Cardiac muscle cell (in vitro differentiated cells and primary cell): ENCODE measurements at regions not wholly inside any gene's neighbourhood (a gene's known extent, or its start where the extent isn't known, plus 50 kb on each side); places are given as distances from the start of the nearest gene placed in this dataset.

Experiments used
- DNase-seq, 2 donors: peaks; one replicate each; pipeline versions ENCODE4 v3.0.0 to v3.0.0-alpha.2; 2010 to 2017; ENCODE audit warnings: low read depth in 1 of 2, low spot score in 1 of 2
- H3K27ac ChIP-seq: fragments of 200-600 bp; sonication (generic); 2 replicates; pipeline ENCODE4 v1.5.1; 2016
- H3K27me3 ChIP-seq: fragments of 200-600 bp; sonication (generic); 2 replicates; pipeline ENCODE4 v1.6.0; 2016; ENCODE audit warnings: control low read depth
- H3K36me3 ChIP-seq: fragments of 200-600 bp; sonication (generic); 2 replicates; pipeline ENCODE4 v1.5.1; 2016; ENCODE audit warnings: control low read depth
- H3K4me1 ChIP-seq: fragments of 200-600 bp; sonication (generic); 2 replicates; pipeline ENCODE4 v1.8.1; 2017; ENCODE audit warnings: low read depth, mild to moderate bottlenecking, mixed run types
- H3K4me3 ChIP-seq: fragments of 200-600 bp; sonication (generic); 2 replicates; pipeline ENCODE4 v1.5.1; 2016; ENCODE audit warnings: mild to moderate bottlenecking
- H3K9me3 ChIP-seq: fragments of 200-600 bp; sonication (generic); 2 replicates; pipeline ENCODE4 v1.5.1; 2017; ENCODE audit warnings: low read depth, mild to moderate bottlenecking, control low read depth
- TF ChIP-seq, protein P1 (sequence below): IDR thresholded peaks from 2 replicates; pipeline ENCODE4 v1.5.1; 2012; ENCODE audit warnings: low read depth, mild to moderate bottlenecking, low read length

DNA sequence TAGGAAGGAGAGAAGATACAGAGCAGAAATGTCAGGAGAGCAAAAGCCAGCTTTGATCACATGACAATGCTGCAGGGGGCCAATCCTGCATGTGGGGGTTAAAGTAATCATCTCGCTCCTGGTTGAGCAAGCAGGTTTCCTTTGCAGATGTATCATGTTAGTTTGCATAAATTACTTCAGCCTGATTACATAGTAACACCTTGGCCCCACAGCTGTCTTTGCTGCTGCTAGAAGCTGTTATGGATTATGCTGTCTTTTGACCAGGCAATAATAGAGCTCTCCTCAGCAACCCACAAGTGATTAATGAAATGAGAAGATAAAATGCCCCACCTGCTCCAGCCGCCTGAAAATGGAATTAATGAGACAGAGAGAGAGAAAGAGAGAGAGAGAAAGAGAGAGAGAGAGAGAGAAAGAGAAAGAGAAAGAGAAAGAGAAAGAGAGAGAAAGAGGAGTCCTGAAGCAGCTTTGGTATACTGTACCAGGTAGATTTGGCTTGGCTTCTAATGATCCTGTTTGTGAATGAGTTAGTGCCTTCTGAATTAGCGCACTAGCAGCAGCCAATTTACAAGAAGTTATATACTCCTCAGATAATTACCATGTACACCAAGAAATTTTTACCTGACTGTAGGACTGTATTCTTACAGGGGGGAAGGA, 174.3 kb upstream of the RORB start:
- no peaks in the 10 kb centered on the region for H3K4me1 ChIP-seq
- H3K36me3 ChIP-seq: no peaks in the 10 kb centered on the region
- no peaks in the 10 kb centered on the region for H3K9me3 ChIP-seq
- H3K27me3 ChIP-seq: no peaks in the 10 kb centered on the region
- DNase-seq: no peak
- TF ChIP-seq, protein P1, sequence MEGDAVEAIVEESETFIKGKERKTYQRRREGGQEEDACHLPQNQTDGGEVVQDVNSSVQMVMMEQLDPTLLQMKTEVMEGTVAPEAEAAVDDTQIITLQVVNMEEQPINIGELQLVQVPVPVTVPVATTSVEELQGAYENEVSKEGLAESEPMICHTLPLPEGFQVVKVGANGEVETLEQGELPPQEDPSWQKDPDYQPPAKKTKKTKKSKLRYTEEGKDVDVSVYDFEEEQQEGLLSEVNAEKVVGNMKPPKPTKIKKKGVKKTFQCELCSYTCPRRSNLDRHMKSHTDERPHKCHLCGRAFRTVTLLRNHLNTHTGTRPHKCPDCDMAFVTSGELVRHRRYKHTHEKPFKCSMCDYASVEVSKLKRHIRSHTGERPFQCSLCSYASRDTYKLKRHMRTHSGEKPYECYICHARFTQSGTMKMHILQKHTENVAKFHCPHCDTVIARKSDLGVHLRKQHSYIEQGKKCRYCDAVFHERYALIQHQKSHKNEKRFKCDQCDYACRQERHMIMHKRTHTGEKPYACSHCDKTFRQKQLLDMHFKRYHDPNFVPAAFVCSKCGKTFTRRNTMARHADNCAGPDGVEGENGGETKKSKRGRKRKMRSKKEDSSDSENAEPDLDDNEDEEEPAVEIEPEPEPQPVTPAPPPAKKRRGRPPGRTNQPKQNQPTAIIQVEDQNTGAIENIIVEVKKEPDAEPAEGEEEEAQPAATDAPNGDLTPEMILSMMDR: no peak
- H3K27ac ChIP-seq: no peak overlapping the region
- H3K4me3 ChIP-seq: no peak overlapping the region

DNA sequence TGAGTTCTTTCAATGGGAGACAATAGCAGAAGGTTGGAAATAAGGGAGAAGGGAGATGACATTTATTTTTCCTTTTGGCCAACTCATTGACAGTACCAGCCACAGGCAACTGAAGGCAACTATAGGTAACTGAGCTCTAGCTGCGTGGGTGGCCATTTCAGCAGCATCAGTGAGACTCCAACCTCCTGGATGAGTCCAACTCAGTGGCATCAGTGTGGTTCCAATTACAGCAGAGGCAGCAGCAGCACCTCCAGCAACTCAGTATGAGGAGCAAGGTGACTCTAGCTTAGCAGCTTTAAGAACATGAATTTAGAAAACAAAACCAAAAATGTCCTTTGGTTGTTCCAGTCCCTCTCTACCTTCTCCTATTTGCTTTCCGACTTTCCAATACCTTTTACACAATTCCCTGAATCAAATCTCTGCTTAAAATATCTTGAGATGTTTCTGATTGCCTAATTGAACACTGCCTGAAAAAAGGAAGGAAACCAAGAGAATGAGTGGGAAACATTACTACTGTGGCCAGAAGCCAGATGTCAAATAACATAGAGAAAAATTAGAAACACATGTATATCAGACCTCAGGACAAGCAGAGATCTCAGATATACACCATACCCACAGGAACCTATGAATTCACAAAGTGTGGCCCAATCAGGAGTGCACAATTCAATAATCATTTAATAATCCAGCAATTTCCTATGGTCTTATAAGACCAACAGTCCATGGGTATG, 166.5 kb upstream of the RORB start:
- no peak overlapping the region for H3K27ac ChIP-seq
- no peaks in the 10 kb centered on the region for H3K4me1 ChIP-seq
- H3K9me3 ChIP-seq: no peaks in the 10 kb centered on the region
- no peaks in the 10 kb centered on the region for H3K27me3 ChIP-seq
- no peaks in the 10 kb centered on the region for H3K36me3 ChIP-seq
- no peak for DNase-seq
- H3K4me3 ChIP-seq: no peak overlapping the region
- TF ChIP-seq, protein P1: no peak

DNA sequence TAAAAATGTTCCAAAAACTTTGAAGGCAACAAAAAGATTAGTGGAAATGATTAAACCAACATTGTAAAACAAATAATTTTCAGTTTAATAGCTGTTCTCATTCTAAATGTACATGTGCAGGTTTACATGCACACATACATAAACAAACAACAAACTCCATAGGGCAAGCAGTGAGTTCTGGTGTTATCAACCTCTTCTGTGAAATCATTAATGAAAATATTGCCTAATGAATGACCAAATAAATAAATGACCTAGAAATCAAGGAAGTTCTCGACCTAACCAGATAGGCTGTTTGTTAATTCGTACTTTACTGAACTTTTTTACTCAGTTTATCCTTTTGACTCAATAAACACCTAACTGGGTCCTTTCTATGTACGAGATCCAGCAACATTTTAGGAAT, 165.5 kb upstream of the RORB start:
- Histone ChIP-seq H3K27me3 (no peaks in the 10 kb centered on the region), H3K9me3 (no peaks in the 10 kb centered on the region), H3K36me3 (no peaks in the 10 kb centered on the region), H3K27ac (no peak overlapping the region), H3K4me1 (no peaks in the 10 kb centered on the region), H3K4me3 (no peak overlapping the region)
- DNase-seq: no peak
- TF ChIP-seq, protein P1: no peak

DNA sequence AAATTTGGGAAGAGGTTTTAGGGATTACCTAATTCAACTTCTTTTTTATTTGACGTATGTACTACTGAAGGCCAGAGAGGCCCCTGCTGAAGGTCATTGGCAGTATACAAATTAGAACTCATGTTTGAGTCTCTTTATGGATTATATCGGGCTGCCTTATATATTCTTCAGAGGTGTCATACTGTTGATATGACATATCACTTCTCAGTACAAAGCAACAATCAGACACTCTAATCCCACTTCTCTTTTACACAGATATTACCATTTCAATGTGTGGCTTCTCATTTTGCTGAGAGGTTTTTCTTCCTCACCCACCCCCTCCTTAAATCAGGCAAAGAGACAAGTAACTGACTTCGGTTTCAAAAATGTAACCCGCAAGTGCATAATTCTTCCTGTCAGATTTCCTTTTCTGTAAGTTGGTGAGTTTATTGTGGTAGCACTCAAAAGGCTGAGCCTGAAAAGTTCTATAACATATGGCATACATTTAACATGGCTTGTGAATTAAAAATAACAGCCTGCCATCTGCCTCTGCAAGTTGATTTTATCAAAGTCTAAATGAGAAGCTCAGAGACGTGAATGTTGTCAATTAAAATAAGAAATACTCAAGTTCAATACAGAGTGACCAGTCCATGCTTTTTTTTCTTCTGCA, 163.6 kb upstream of the RORB start:
- H3K9me3 ChIP-seq: no peaks in the 10 kb centered on the region
- no peaks in the 10 kb centered on the region for H3K4me1 ChIP-seq
- H3K36me3 ChIP-seq: no peaks in the 10 kb centered on the region
- TF ChIP-seq, protein P1: no peak
- no peak overlapping the region for H3K4me3 ChIP-seq
- no peaks in the 10 kb centered on the region for H3K27me3 ChIP-seq
- DNase-seq: no peak
- no peak overlapping the region for H3K27ac ChIP-seq

DNA sequence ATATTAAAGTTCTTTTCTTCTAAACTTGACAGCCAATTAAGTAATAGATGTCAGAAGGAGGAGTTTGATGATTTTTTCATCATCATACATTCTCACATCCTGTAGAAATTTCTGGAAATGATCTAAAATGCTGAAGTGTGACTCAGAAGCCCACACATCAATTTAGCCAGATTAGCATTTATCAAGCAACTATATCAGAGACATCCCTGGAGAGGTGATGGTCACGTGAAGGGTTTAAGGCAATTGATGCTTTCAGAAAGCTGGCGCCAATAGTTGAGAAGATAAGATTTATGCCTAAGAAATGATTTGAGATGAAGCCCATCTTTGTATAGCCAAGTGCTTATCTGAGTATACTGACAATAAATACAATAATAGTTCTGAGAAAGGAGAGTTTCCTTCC, 162.9 kb upstream of the RORB start:
- no peaks in the 10 kb centered on the region for H3K9me3 ChIP-seq
- H3K4me3 ChIP-seq: no peak overlapping the region
- no peak overlapping the region for H3K27ac ChIP-seq
- no peaks in the 10 kb centered on the region for H3K36me3 ChIP-seq
- H3K27me3 ChIP-seq: no peaks in the 10 kb centered on the region
- no peaks in the 10 kb centered on the region for H3K4me1 ChIP-seq
- no peak for DNase-seq
- TF ChIP-seq, protein P1: no peak
